IMR-90 (cell line): ENCODE measurements at regions not wholly inside any gene's neighbourhood (a gene's known extent, or its start where the extent isn't known, plus 50 kb on each side); places are given as distances from the start of the nearest gene placed in this dataset.

Source experiments
- ATAC-seq: fragments of 200-7000 bp; cut with Tn5 transposase; 2 replicates; pipeline ENCODE4 v1.9.1; 2020; ENCODE audit warnings: low read depth, mild to moderate bottlenecking, moderate library complexity
- BruUV-seq: library from RNA; stranded (reverse); fragments of 400-500 nt; replicated peaks from 2 replicates; lab custom pipeline; 2021; lab: Mats Ljungman, UMichigan
- CTCF ChIA-PET: fragments of 300-600 bp; formaldehyde crosslinking; extraction: SDS; loops from one replicate; lab custom pipeline; 2021; ENCODE audit warnings: antibody characterized with exemption; lab: Yijun Ruan, JAX
- POLR2A ChIA-PET: fragments of 300-600 bp; sonication (Branson Sonifier 250); formaldehyde crosslinking; loops from one replicate; lab custom pipeline; 2022; ENCODE audit warnings: antibody characterized with exemption; ENCODE audit not compliant: unreplicated experiment; lab: Charles Lee
- DNase-seq: peaks from one replicate; pipeline ENCODE4 v3.0.0; 2013
- H2AFZ ChIP-seq: replicated peaks from 2 replicates; pipeline ENCODE3; 2013; ENCODE audit warnings: low read length, mild to moderate bottlenecking; ENCODE audit not compliant: poor library complexity
- H2AK5ac ChIP-seq: 2 replicates; pipeline ENCODE4 v1.6.1; 2013; ENCODE audit warnings: low read depth, low read length, inconsistent platforms
- H2AK9ac ChIP-seq: replicated peaks from 2 replicates; pipeline ENCODE3; 2013; ENCODE audit warnings: mild to moderate bottlenecking, low read depth, low read length, moderate library complexity; ENCODE audit not compliant: poor library complexity
- H2BK120ac ChIP-seq: 2 replicates; pipeline ENCODE4 v1.6.1; 2013; ENCODE audit warnings: low read depth, low read length, inconsistent platforms
- H2BK15ac ChIP-seq: 3 replicates; pipeline ENCODE4 v1.6.1; 2013; ENCODE audit warnings: low read depth, low read length, inconsistent platforms
- H2BK20ac ChIP-seq: 2 replicates; pipeline ENCODE4 v1.6.1; 2013; ENCODE audit warnings: low read depth, mild to moderate bottlenecking, inconsistent platforms, low read length, moderate library complexity
- H2BK5ac ChIP-seq: 2 replicates; pipeline ENCODE4 v1.6.1; 2013; ENCODE audit warnings: mild to moderate bottlenecking, low read depth, low read length, inconsistent platforms; ENCODE audit not compliant: poor library complexity, severe bottlenecking
- H3K14ac ChIP-seq: replicated peaks from 2 replicates; pipeline ENCODE4 v1.6.1; 2013; ENCODE audit warnings: low read depth, low read length, inconsistent platforms
- H3K18ac ChIP-seq: 2 replicates; pipeline ENCODE4 v1.6.1; 2013; ENCODE audit warnings: low read depth, low read length, control low read depth
- H3K23ac ChIP-seq: 2 replicates; pipeline ENCODE4 v1.6.1; 2013; ENCODE audit warnings: low read depth, low read length, inconsistent platforms
- H3K27ac ChIP-seq: 2 replicates; pipeline ENCODE4 v1.5.1; 2013; ENCODE audit warnings: mild to moderate bottlenecking, control low read depth, low read length; ENCODE audit not compliant: insufficient read depth
- H3K27me3 ChIP-seq: 2 replicates; pipeline ENCODE4 v1.6.1; 2013; ENCODE audit warnings: low read length; ENCODE audit not compliant: control insufficient read depth, insufficient read depth
- H3K36me3 ChIP-seq: 2 replicates; pipeline ENCODE4 v1.6.1; 2013; ENCODE audit warnings: low read length, mixed read lengths; ENCODE audit not compliant: control insufficient read depth, insufficient read depth
- H3K4ac ChIP-seq: 2 replicates; pipeline ENCODE4 v1.6.1; 2013; ENCODE audit warnings: low read depth, low read length, inconsistent platforms
- H3K4me1 ChIP-seq: 2 replicates; pipeline ENCODE4 v1.6.1; 2013; ENCODE audit warnings: low read length, mixed read lengths; ENCODE audit not compliant: control insufficient read depth, insufficient read depth
- H3K4me2 ChIP-seq: 2 replicates; pipeline ENCODE4 v1.6.1; 2013; ENCODE audit warnings: low read depth, mild to moderate bottlenecking, control low read depth, low read length, moderate library complexity
- H3K4me3 ChIP-seq: 2 replicates; pipeline ENCODE4 v1.5.1; 2013; ENCODE audit warnings: low read depth, mild to moderate bottlenecking, control low read depth, low read length, moderate library complexity; ENCODE audit not compliant: insufficient read depth
- H3K56ac ChIP-seq: 2 replicates; pipeline ENCODE4 v1.6.1; 2013; ENCODE audit warnings: low read length, inconsistent platforms; ENCODE audit not compliant: insufficient read depth; ENCODE audit errors: extremely low read depth
- H3K79me1 ChIP-seq, 2 experiments: 2 replicates each; pipeline ENCODE4 v1.6.1; 2013; ENCODE audit warnings: low read length in 2 of 2, inconsistent platforms in 1 of 2, low read depth in 1 of 2
- H3K9ac ChIP-seq: 2 replicates; pipeline ENCODE4 v1.6.1; 2013; ENCODE audit warnings: low read depth, low read length, control low read depth
- H3K9me1 ChIP-seq: 2 replicates; pipeline ENCODE4 v1.6.1; 2013; ENCODE audit warnings: low read length, inconsistent platforms; ENCODE audit not compliant: insufficient read depth
- H3K9me3 ChIP-seq: 2 replicates; pipeline ENCODE4 v1.6.1; 2013; ENCODE audit warnings: low read length; ENCODE audit not compliant: control insufficient read depth, insufficient read depth
- H4K20me1 ChIP-seq: 2 replicates; pipeline ENCODE4 v1.6.1; 2013; ENCODE audit warnings: low read length, inconsistent platforms; ENCODE audit not compliant: insufficient read depth
- H4K5ac ChIP-seq: 2 replicates; pipeline ENCODE4 v1.6.1; 2013; ENCODE audit warnings: mild to moderate bottlenecking, low read depth, low read length, control low read depth
- H4K8ac ChIP-seq, 2 experiments: 2 replicates each; pipeline ENCODE4 v1.6.1; 2013; ENCODE audit warnings: low read depth in 2 of 2, low read length in 2 of 2, control low read depth in 1 of 2, inconsistent platforms in 1 of 2
- H4K91ac ChIP-seq: 2 replicates; pipeline ENCODE4 v1.6.1; 2013; ENCODE audit warnings: low read depth, low read length, inconsistent platforms; ENCODE audit not compliant: insufficient read depth
- BHLHE40 ChIP-seq: fragments of 150-350 bp; IDR thresholded peaks from 2 replicates; pipeline ENCODE4 v1.6.1; 2016; ENCODE audit warnings: mild to moderate bottlenecking, low read depth, low read length
- CHD1 ChIP-seq: IDR thresholded peaks from 2 replicates; pipeline ENCODE4 v1.6.1; 2012; ENCODE audit warnings: low read depth, low read length, improper control_type of control experiment
- MAFK ChIP-seq: IDR thresholded peaks from 2 replicates; pipeline ENCODE4 v1.6.1; 2012; ENCODE audit warnings: low read depth, low read length, improper control_type of control experiment
- MAZ ChIP-seq: IDR thresholded peaks from 2 replicates; pipeline ENCODE4 v1.6.1; 2012; ENCODE audit warnings: low read depth, mild to moderate bottlenecking, low read length, improper control_type of control experiment, moderate library complexity, borderline replicate concordance
- MXI1 ChIP-seq: IDR thresholded peaks from 2 replicates; pipeline ENCODE4 v1.6.1; 2012; ENCODE audit warnings: low read depth, mild to moderate bottlenecking, low read length, moderate library complexity, borderline replicate concordance
- POLR2A ChIP-seq: IDR thresholded peaks from 2 replicates; pipeline ENCODE4 v1.6.1; 2012; ENCODE audit warnings: mild to moderate bottlenecking, low read depth, low read length
- RCOR1 ChIP-seq: IDR thresholded peaks from 2 replicates; pipeline ENCODE4 v1.6.1; 2012; ENCODE audit warnings: mild to moderate bottlenecking, low read length, improper control_type of control experiment; ENCODE audit not compliant: insufficient replicate concordance
- WGBS, 2 experiments: methylation state at CpG; one replicate each; pipeline versions ENCODE4 v1.1.5 to v1.1.7; 2013; ENCODE audit warnings: missing lambda C conversion rate in 2 of 2; ENCODE audit not compliant: insufficient read length in 1 of 2; ENCODE audit errors: extremely low coverage in 2 of 2; 5-methylcytosine and 5-hydroxymethylcytosine counted together
- dilution Hi-C: fragments of 300-500 bp; cut with HindIII; formaldehyde crosslinking; loops from one replicate; pipeline ENCODE4 v1.14.3; 2018; ENCODE audit warnings: low sequenced_read_pairs; ENCODE audit not compliant: unreplicated experiment
- in situ Hi-C: fragments of 300-500 bp; cut with MboI; formaldehyde crosslinking; loops from 3 replicates; pipeline ENCODE4 v1.14.3; 2019; ENCODE audit warnings: low sequenced_read_pairs, inconsistent platforms, mixed read lengths
- intact Hi-C: fragments of 100-400 bp; cut with micrococcal nuclease; formaldehyde crosslinking; loops from 2 replicates; pipeline ENCODE4 v1.10.0; 2022
- TF ChIP-seq, protein P1 (sequence below): conservative IDR thresholded peaks from 2 replicates; pipeline ENCODE4 v1.5.1; 2012; ENCODE audit warnings: mild to moderate bottlenecking, low read depth, low read length, improper control_type of control experiment
- TF ChIP-seq, protein P2 (sequence below): fragments of 150-350 bp; IDR thresholded peaks from 2 replicates; pipeline ENCODE4 v1.6.1; 2017; ENCODE audit warnings: mild to moderate bottlenecking, antibody characterized with exemption, low read length, low read depth
- TF ChIP-seq, protein P3 (sequence below): fragments of 150-350 bp; IDR thresholded peaks from 2 replicates; pipeline ENCODE4 v1.6.1; 2016; ENCODE audit warnings: low read depth, mild to moderate bottlenecking, low read length, moderate library complexity, borderline replicate concordance

DNA sequence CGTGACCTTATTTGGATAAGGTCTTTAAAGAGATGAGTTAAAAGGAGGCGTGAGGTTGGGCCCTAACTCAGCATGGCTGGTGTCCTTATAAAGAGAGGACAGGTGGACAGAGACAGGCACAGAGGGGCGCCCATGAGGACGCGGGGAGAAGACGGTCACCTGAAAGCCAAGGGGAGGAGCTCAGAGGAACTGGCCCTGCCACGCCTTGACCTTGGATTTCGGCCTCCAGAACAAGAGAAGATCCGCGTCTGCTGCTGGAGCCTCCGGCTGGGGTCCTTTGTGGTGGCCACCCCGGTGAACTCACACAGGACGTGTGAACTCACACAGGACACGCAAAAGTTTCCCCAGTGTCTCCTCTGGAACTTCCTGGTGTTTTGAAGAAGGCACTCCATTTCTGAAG is 122.7 kb downstream of the SIK1 start:
- Histone ChIP-seq H2BK15ac (no peak overlapping the region), H3K36me3 (no peaks in the 10 kb centered on the region), H2BK20ac (no peak overlapping the region), H4K91ac (no peak overlapping the region), H3K23ac (no peak overlapping the region), H3K14ac (no peak overlapping the region), H3K4me1 (no peaks in the 10 kb centered on the region), H3K56ac (no peak overlapping the region), H3K79me1 (no peaks in the 10 kb centered on the region), H2AK9ac (no peak overlapping the region), H2BK5ac (no peak overlapping the region), H4K20me1 (no peaks in the 10 kb centered on the region), H3K4me3 (no peak overlapping the region), H2BK120ac (no peak overlapping the region), H4K5ac (no peak overlapping the region), H3K9me1 (0 out of 2 replicates have a peak, but pooled peaks cover 2% of the 10 kb centered on the region), H3K27me3 (peaks cover 19% of the 10 kb centered on the region), H3K9ac (no peak overlapping the region), H3K9me3 (no peaks in the 10 kb centered on the region), H3K18ac (no peak overlapping the region), H3K4me2 (no peak overlapping the region), H3K27ac (no peak overlapping the region), H2AK5ac (no peak overlapping the region), H4K8ac (no peak overlapping the region), H2AFZ (no peak overlapping the region), H3K4ac (no peak overlapping the region)
- dilution Hi-C loops (no loop called here), in situ Hi-C loops (no loop called here), intact Hi-C loops (no loop called here)
- ChIA-PET CTCF (no interaction called here), POLR2A (no interaction called here)
- WGBS, 2 experiments = 90% methylated on average over 7 of the region's 14 CpGs; no CpG with 5 or more reads in 1 of the 2 experiments
- TF ChIP-seq MAZ = no peak
- TF ChIP-seq MXI1 = no peak
- TF ChIP-seq POLR2A = no peak
- TF ChIP-seq, protein P1, sequence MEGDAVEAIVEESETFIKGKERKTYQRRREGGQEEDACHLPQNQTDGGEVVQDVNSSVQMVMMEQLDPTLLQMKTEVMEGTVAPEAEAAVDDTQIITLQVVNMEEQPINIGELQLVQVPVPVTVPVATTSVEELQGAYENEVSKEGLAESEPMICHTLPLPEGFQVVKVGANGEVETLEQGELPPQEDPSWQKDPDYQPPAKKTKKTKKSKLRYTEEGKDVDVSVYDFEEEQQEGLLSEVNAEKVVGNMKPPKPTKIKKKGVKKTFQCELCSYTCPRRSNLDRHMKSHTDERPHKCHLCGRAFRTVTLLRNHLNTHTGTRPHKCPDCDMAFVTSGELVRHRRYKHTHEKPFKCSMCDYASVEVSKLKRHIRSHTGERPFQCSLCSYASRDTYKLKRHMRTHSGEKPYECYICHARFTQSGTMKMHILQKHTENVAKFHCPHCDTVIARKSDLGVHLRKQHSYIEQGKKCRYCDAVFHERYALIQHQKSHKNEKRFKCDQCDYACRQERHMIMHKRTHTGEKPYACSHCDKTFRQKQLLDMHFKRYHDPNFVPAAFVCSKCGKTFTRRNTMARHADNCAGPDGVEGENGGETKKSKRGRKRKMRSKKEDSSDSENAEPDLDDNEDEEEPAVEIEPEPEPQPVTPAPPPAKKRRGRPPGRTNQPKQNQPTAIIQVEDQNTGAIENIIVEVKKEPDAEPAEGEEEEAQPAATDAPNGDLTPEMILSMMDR = no peak
- no peak for TF ChIP-seq MAFK
- no peak for TF ChIP-seq CHD1
- no peak for TF ChIP-seq RCOR1
- TF ChIP-seq, protein P2, sequence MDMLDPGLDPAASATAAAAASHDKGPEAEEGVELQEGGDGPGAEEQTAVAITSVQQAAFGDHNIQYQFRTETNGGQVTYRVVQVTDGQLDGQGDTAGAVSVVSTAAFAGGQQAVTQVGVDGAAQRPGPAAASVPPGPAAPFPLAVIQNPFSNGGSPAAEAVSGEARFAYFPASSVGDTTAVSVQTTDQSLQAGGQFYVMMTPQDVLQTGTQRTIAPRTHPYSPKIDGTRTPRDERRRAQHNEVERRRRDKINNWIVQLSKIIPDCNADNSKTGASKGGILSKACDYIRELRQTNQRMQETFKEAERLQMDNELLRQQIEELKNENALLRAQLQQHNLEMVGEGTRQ = no peak
- no peak for TF ChIP-seq BHLHE40
- TF ChIP-seq, protein P3, sequence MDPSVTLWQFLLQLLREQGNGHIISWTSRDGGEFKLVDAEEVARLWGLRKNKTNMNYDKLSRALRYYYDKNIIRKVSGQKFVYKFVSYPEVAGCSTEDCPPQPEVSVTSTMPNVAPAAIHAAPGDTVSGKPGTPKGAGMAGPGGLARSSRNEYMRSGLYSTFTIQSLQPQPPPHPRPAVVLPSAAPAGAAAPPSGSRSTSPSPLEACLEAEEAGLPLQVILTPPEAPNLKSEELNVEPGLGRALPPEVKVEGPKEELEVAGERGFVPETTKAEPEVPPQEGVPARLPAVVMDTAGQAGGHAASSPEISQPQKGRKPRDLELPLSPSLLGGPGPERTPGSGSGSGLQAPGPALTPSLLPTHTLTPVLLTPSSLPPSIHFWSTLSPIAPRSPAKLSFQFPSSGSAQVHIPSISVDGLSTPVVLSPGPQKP = no peak
- no TSS peak for BruUV-seq
- DNase-seq (no peak), ATAC-seq (no peak)
